B cell (primary cell): ENCODE measurements at regions not wholly inside any gene's neighbourhood (a gene's known extent, or its start where the extent isn't known, plus 50 kb on each side); places are given as distances from the start of the nearest gene placed in this dataset.

Experiments
- EZH2 ChIP-seq: IDR thresholded peaks from 2 replicates; pipeline ENCODE4 v1.6.1; 2012; ENCODE audit warnings: borderline replicate concordance, low read depth, mild to moderate bottlenecking, moderate library complexity, low read length; ENCODE audit not compliant: insufficient read depth, poor library complexity, severe bottlenecking
- TF ChIP-seq, protein P1 (sequence below): fragments of 200-600 bp; IDR thresholded peaks from one replicate; pipeline ENCODE4 v1.8.0; 2022; ENCODE audit warnings: antibody characterized with exemption, mild to moderate bottlenecking

- no peak for TF ChIP-seq EZH2
- TF ChIP-seq, protein P1, sequence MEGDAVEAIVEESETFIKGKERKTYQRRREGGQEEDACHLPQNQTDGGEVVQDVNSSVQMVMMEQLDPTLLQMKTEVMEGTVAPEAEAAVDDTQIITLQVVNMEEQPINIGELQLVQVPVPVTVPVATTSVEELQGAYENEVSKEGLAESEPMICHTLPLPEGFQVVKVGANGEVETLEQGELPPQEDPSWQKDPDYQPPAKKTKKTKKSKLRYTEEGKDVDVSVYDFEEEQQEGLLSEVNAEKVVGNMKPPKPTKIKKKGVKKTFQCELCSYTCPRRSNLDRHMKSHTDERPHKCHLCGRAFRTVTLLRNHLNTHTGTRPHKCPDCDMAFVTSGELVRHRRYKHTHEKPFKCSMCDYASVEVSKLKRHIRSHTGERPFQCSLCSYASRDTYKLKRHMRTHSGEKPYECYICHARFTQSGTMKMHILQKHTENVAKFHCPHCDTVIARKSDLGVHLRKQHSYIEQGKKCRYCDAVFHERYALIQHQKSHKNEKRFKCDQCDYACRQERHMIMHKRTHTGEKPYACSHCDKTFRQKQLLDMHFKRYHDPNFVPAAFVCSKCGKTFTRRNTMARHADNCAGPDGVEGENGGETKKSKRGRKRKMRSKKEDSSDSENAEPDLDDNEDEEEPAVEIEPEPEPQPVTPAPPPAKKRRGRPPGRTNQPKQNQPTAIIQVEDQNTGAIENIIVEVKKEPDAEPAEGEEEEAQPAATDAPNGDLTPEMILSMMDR: no peak
Observed at GRCh38 chr2:239466755-239467271, 66.0 kb upstream of the HDAC4 start.
